ENCODE measurements at regions not wholly inside any gene's neighbourhood (a gene's known extent, or its start where the extent isn't known, plus 50 kb on each side); places are given as distances from the start of the nearest gene placed in this dataset.

DNA sequence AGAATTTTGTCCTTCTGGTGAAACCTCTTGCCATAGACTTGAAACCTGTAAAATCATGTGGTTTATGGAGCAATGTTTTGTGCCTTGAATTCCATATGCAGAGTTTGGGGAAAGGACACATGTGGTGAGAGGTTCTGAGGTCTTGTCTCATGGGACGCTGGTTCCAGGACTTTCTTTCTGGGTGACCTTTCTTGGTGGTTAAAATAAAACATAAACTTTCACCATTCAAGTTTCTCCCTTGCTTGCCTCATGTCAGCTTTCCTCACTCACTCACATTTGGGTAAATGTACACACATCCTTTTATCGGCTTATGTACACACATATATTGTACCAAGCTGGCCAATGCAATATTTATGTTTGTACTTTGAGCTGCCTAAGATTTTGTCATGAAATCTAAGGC is 144.9 kb upstream of the CELF2 start:
- Histone ChIP-seq H3K27me3 (ENCODE audit: insufficient read depth, insufficient read length) (no peaks in the 10 kb centered on the region), H3K36me3 (ENCODE audit: insufficient read depth, insufficient read length, low read length) (no peaks in the 10 kb centered on the region), H3K4me1 (ENCODE audit: insufficient read depth, insufficient read length) (no peaks in the 10 kb centered on the region), H3K9me3 (ENCODE audit: insufficient read depth, low read length) (no peaks in the 10 kb centered on the region), H3K9ac (ENCODE audit: insufficient read length, low read depth) (no peak overlapping the region), H3K4me3 (ENCODE audit: insufficient read length, low read depth) (no peak overlapping the region)
- TF ChIP-seq YY1 (IDR thresholded peaks at IDR 0.05; ENCODE audit: insufficient read depth, insufficient read length) (no peak), SUZ12 (IDR thresholded peaks at IDR 0.05; ENCODE audit: extremely low read depth, insufficient read depth, insufficient read length) (no peak), ZNF274 (IDR thresholded peaks at IDR 0.05; ENCODE audit: low read depth, low read length) (no peak)
- no peak for DNase-seq (ENCODE audit: low read depth, low spot score)

DNA sequence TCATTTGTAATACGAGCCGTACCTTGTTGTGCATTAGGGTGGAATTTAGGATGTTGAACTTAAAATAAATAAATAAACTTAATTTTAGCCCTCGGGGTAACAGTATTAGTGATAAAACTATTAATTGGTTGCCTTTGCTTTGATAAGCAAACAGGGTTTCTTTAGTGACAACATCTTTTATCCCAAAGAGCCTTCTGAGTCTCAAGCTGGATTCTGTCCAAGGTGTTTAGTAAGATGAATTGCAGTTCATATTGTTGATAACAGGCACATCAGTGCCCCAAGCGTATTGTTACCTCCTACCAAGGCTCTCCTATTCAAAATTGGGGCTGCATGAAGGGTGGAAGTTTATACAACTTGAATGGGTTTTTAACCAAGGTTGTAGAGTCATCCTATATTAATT is 144.4 kb upstream of the CELF2 start:
- no peak overlapping the region for H3K4me3 ChIP-seq (ENCODE audit: insufficient read length, low read depth)
- DNase-seq (ENCODE audit: low read depth, low spot score) = no peak
- TF ChIP-seq SUZ12 (IDR thresholded peaks at IDR 0.05; ENCODE audit: extremely low read depth, insufficient read depth, insufficient read length) (no peak), ZNF274 (IDR thresholded peaks at IDR 0.05; ENCODE audit: low read depth, low read length) (no peak), YY1 (IDR thresholded peaks at IDR 0.05; ENCODE audit: insufficient read depth, insufficient read length) (no peak)
- H3K36me3 ChIP-seq (ENCODE audit: insufficient read depth, insufficient read length, low read length) = no peaks in the 10 kb centered on the region
- no peak overlapping the region for H3K9ac ChIP-seq (ENCODE audit: insufficient read length, low read depth)
- no peaks in the 10 kb centered on the region for H3K4me1 ChIP-seq (ENCODE audit: insufficient read depth, insufficient read length)
- H3K27me3 ChIP-seq (ENCODE audit: insufficient read depth, insufficient read length) = no peaks in the 10 kb centered on the region
- H3K9me3 ChIP-seq (ENCODE audit: insufficient read depth, low read length) = no peaks in the 10 kb centered on the region

DNA sequence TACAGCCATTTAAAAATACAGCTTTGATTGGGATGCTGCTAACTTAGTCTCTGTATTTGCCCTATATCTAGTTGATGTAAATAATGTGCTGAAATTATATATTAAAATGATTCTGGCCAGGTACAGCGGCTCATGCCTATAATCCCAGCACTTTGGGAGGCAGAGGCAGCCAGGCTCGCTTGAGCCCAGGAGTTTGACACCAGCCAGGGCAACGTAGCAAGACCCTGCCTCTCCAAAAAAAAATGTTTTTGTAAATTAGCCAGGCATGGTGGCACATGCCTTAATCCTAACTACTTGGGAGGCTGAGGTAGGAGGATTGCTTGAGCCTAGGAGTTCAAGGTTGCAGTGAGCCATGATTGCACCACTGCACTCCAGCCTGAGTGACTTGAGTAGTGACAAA is 143.8 kb upstream of the CELF2 start:
- H3K36me3 ChIP-seq (ENCODE audit: insufficient read depth, insufficient read length, low read length) = no peaks in the 10 kb centered on the region
- H3K4me3 ChIP-seq (ENCODE audit: insufficient read length, low read depth) = no peak overlapping the region
- H3K9ac ChIP-seq (ENCODE audit: insufficient read length, low read depth) = no peak overlapping the region
- no peak for DNase-seq (ENCODE audit: low read depth, low spot score)
- no peaks in the 10 kb centered on the region for H3K27me3 ChIP-seq (ENCODE audit: insufficient read depth, insufficient read length)
- no peaks in the 10 kb centered on the region for H3K9me3 ChIP-seq (ENCODE audit: insufficient read depth, low read length)
- TF ChIP-seq ZNF274 (IDR thresholded peaks at IDR 0.05; ENCODE audit: low read depth, low read length) (no peak), SUZ12 (IDR thresholded peaks at IDR 0.05; ENCODE audit: extremely low read depth, insufficient read depth, insufficient read length) (no peak), YY1 (IDR thresholded peaks at IDR 0.05; ENCODE audit: insufficient read depth, insufficient read length) (no peak)
- no peaks in the 10 kb centered on the region for H3K4me1 ChIP-seq (ENCODE audit: insufficient read depth, insufficient read length)

DNA sequence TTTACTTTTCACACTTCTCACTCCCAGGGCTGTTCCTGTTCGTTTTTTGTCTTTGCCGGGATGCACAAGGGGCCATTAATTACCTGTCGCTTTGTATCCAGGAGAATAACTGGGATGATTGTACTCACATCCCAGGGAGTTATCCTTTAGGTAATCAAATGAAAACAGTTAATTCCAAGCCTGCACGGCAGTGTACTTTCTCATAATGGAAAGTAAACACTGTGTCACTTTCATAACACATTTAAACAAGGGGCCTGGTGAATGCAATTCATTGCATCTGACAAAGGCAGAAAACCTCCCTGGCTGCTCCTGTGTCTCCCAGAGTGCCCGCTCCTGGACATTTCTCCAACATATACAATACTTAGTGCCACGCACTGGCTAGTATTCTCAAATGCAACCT is 138.7 kb upstream of the CELF2 start:
- Histone ChIP-seq H3K9me3 (ENCODE audit: insufficient read depth, low read length) (no peaks in the 10 kb centered on the region; the same call in 1 of the 2 replicates), H3K9ac (ENCODE audit: insufficient read length, low read depth) (no peak overlapping the region), H3K4me1 (ENCODE audit: insufficient read depth, insufficient read length) (no peaks in the 10 kb centered on the region), H3K27me3 (ENCODE audit: insufficient read depth, insufficient read length) (no peaks in the 10 kb centered on the region), H3K4me3 (ENCODE audit: insufficient read length, low read depth) (no peak overlapping the region), H3K36me3 (ENCODE audit: insufficient read depth, insufficient read length, low read length) (no peaks in the 10 kb centered on the region)
- TF ChIP-seq YY1 (IDR thresholded peaks at IDR 0.05; ENCODE audit: insufficient read depth, insufficient read length) (no peak), ZNF274 (IDR thresholded peaks at IDR 0.05; ENCODE audit: low read depth, low read length) (no peak), SUZ12 (IDR thresholded peaks at IDR 0.05; ENCODE audit: extremely low read depth, insufficient read depth, insufficient read length) (no peak)
- no peak for DNase-seq (ENCODE audit: low read depth, low spot score)

DNA sequence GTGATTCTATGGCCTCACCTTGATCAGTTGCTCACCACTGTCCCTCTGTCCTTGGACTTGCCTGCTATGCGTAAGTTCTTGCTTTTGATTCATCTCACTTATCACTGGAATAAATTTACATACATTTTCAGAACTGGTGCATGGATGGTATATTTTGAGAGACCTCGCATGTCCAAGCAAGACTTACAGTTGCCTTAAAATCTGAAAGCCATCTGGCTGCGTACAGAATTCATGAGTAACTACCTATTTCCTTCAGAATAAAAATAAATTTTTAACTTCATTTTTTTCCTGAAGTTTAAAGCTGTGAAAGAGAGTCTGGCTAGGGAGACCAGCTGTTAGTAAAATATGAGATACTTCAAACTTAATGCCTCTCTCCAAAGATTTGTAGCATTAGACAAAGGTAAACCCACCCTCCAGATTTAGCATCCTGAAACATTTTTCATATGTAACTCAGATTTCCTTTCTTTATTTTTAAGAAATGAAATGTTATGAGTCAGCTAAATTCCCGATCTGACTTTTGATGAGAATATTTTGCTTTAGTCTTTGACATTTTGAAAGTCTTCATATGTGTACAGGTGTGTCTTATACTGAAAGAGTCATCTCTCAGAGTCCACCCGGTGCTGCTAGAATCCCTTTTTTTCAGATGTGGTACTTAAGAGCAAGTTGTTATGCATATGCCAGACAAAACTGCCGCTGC is 136.4 kb upstream of the CELF2 start:
- Histone ChIP-seq H3K36me3 (ENCODE audit: insufficient read depth, insufficient read length, low read length) (no peaks in the 10 kb centered on the region), H3K9ac (ENCODE audit: insufficient read length, low read depth) (no peak overlapping the region), H3K4me3 (ENCODE audit: insufficient read length, low read depth) (no peak overlapping the region), H3K9me3 (ENCODE audit: insufficient read depth, low read length) (peaks cover 8% of the 10 kb centered on the region; the same call in 1 of the 2 replicates), H3K27me3 (ENCODE audit: insufficient read depth, insufficient read length) (no peaks in the 10 kb centered on the region), H3K4me1 (ENCODE audit: insufficient read depth, insufficient read length) (no peaks in the 10 kb centered on the region)
- DNase-seq (ENCODE audit: low read depth, low spot score) = no peak
- no peak for TF ChIP-seq ZNF274 (IDR thresholded peaks at IDR 0.05; ENCODE audit: low read depth, low read length)
- TF ChIP-seq YY1 (IDR thresholded peaks at IDR 0.05; ENCODE audit: insufficient read depth, insufficient read length) = no peak
- TF ChIP-seq SUZ12 (IDR thresholded peaks at IDR 0.05; ENCODE audit: extremely low read depth, insufficient read depth, insufficient read length) = no peak

DNA sequence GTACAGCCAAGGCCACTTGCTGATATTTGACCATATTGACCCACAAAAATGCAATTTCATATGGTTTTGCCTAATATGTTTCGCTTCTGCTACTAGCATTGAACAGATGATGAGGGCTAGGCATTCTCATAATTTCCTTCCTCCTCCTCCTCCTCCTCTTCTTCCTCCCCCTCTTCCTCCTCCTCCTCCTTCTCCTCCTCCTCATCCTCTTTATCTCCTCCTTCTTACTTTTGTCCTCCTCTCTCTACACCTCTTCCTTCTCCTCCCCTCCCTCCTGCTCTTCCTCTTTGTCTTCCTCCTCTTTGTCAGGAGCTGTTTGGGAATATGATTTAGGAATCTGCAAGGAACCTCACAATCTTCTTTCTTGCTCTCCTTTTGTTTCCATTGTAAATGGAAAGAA is 133.9 kb upstream of the CELF2 start:
- peaks cover 8% of the 10 kb centered on the region; the same call in 1 of the 2 replicates for H3K9me3 ChIP-seq (ENCODE audit: insufficient read depth, low read length)
- H3K36me3 ChIP-seq (ENCODE audit: insufficient read depth, insufficient read length, low read length) = no peaks in the 10 kb centered on the region
- H3K9ac ChIP-seq (ENCODE audit: insufficient read length, low read depth) = no peak overlapping the region
- no peak overlapping the region for H3K4me3 ChIP-seq (ENCODE audit: insufficient read length, low read depth)
- no peaks in the 10 kb centered on the region for H3K4me1 ChIP-seq (ENCODE audit: insufficient read depth, insufficient read length)
- no peak for DNase-seq (ENCODE audit: low read depth, low spot score)
- H3K27me3 ChIP-seq (ENCODE audit: insufficient read depth, insufficient read length) = no peaks in the 10 kb centered on the region
- no peak for TF ChIP-seq ZNF274 (IDR thresholded peaks at IDR 0.05; ENCODE audit: low read depth, low read length)
- no peak for TF ChIP-seq YY1 (IDR thresholded peaks at IDR 0.05; ENCODE audit: insufficient read depth, insufficient read length)
- no peak for TF ChIP-seq SUZ12 (IDR thresholded peaks at IDR 0.05; ENCODE audit: extremely low read depth, insufficient read depth, insufficient read length)

DNA sequence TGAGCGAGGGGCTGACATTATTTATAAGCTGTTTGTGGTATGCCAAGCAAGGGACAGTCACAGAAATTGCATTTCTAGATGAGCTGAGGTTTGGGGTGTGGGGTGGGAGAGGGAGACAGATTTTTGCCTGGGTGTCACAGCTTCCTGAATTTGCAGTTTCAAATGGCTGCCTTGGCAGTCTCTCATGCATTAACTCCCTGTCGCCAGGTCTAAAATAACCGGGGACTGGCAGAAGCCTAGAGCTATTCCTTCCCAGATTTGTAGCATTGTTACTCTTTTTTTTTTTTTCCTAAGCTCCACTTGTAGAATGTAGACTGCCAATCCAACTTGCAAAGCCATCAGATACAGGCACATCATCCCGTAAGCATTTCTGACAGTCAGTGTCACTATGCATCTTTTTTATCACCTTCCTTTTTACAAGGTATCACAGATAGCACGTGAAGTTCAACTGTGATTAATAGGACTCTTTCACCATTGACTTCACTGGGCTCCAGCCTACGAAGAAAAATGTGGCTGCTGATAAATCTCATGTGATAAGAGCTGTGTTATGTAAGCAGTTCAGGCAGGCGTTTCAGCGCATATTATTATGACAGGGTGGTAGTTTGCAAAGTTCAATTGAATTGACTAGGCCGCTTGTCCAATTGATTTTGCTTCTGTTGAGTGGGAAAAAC is 130.7 kb upstream of the CELF2 start:
- Histone ChIP-seq H3K36me3 (ENCODE audit: insufficient read depth, insufficient read length, low read length) (no peaks in the 10 kb centered on the region), H3K4me1 (ENCODE audit: insufficient read depth, insufficient read length) (no peaks in the 10 kb centered on the region)
- no peak for DNase-seq (ENCODE audit: low read depth, low spot score)

More for the DNA sequence above, 130.7 kb upstream of the CELF2 start:
- Histone ChIP-seq H3K9me3 (ENCODE audit: insufficient read depth, low read length) (peaks cover 8% of the 10 kb centered on the region; the same call in 1 of the 2 replicates), H3K27me3 (ENCODE audit: insufficient read depth, insufficient read length) (no peaks in the 10 kb centered on the region), H3K9ac (ENCODE audit: insufficient read length, low read depth) (no peak overlapping the region), H3K4me3 (ENCODE audit: insufficient read length, low read depth) (no peak overlapping the region)
- no peak for TF ChIP-seq YY1 (IDR thresholded peaks at IDR 0.05; ENCODE audit: insufficient read depth, insufficient read length)
- TF ChIP-seq ZNF274 (IDR thresholded peaks at IDR 0.05; ENCODE audit: low read depth, low read length) = no peak
- TF ChIP-seq SUZ12 (IDR thresholded peaks at IDR 0.05; ENCODE audit: extremely low read depth, insufficient read depth, insufficient read length) = no peak
